TTC549 (cell line): ENCODE measurements at regions not wholly inside any gene's neighbourhood (a gene's known extent, or its start where the extent isn't known, plus 50 kb on each side); places are given as distances from the start of the nearest gene placed in this dataset.

Source experiments
- FAIRE-seq: peaks from 2 replicates; lab custom pipeline; 2012; peaks lifted over from hg19 to GRCh38; lab: Jason Lieb, UNC

DNA sequence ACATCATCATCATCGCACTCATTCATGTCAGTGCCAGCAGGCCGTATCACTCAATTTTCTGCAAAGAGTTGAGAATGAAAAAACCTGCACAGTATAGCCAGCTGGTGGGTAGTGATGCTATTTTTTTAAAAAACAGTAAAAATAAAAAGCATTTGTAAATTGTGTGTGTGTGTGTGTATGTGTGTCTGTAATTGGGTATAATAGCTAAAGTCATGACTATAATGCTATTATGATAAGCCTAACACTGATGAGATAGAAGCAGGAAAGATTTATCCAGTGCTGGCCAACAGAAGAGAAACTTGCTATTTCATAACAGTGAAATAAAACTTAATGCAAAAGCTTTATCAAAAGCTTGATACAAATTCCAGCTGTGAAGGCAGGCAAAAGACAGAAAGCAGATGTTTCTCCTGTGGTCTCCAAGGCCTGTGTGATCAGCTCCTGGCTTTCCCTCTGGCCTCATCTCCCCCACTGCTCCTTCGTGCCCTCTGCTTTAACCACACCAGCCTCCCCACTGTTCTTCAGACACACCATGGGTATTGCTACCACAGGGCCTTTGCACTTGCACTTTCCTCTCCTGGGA, 206.2 kb upstream of the IRX5 start:
- no peak for FAIRE-seq

DNA sequence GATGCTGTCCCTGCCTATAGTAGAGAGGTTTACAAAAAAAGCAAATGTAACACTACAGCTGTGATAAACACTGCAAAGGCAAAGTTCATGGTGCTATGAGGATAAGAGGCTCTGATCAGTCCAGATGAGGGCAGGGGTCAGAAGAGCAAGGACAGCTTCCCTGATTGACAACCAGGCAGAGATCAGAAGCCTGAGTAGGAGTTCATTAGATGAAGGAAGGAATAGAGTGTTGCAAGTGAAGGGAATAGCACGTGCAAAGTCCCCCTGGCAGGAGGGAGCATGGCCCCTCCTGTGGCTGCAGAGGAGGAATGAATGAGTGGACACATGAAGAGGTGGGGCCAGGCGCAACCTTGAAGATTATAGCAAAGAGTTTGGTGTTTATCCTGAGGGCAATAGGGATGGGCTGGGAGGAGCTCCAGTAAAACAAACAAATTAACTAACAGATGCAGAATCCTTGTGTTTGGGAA, 208.4 kb upstream of the IRX5 start:
- FAIRE-seq, result no peak

DNA sequence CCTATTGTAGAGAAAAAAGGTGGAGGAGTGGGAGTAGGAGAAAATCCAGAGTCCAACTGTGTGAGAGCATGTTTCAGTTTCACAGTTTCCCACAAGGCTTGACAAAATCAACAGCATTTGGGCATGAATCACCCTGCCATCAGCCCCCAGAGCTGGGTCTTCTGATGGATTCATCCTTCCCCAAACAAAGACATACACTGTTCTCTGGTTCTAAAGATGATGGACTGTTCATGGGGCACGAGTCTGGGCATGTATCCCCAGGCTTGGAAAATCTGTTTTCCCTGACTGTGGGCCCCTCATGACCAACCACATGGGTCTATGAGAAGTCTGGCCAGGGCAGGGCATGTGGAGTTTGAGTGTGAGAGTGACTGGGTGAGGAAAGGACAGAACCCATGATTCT, 210.4 kb upstream of the IRX5 start:
- no peak for FAIRE-seq

DNA sequence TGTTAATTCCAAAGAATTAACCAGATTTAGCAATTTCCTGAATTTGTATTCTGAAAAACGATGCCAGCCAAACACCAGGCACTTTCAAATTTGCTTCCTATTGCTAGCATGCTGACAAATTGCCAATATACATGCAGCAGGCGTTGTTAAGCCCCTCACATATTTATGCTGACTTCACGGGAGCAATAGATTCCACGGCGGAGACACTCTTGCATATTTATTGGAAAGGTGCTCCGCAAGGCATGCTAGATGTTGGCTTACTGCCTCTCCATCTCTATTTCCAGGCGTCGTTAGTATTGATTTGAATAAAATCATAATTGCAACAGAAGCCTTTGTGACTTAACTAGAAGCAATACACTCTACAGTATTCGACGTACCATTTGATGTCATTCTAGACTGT, 211.0 kb upstream of the IRX5 start:
- no peak for FAIRE-seq

DNA sequence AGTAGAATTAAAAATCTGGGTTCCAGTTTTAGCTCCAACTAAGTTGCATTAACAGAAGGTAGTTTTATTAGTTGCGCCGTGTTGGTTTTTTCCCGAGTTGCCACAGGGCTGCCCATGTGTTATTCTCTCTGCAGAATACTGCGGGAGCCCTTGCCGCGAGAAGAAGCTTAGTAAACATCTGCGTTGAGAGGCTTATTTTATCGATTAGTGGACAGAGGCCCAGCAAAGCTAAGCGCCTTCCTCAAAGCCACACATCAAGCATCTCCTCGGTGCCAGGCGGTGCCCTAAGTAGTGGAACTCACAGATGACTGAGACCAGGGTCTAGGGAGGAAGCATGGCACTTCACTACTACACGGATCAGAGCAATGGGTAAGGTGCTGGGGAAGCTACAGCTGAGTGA, 212.3 kb upstream of the IRX5 start:
- no peak for FAIRE-seq

DNA sequence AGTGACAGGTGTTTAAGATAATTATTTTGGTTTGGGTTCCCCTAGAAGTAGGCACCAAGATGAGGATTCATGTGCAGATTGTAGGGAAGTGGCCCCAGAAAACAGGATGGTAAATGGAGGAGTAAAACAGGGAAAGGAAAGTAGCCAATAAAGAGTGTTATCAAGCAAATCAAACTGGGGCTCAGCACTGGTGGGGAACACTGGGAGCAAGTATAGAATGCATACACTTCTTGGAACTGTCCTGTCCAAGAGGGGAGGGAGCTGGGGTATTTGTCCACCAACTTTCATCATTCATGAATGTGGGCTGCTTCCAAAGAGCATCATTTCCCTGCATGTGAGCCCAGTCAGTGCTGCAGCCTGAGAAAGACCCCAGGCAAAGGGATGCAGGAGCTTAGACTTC, 215.7 kb upstream of the IRX5 start:
- FAIRE-seq, result no peak

DNA sequence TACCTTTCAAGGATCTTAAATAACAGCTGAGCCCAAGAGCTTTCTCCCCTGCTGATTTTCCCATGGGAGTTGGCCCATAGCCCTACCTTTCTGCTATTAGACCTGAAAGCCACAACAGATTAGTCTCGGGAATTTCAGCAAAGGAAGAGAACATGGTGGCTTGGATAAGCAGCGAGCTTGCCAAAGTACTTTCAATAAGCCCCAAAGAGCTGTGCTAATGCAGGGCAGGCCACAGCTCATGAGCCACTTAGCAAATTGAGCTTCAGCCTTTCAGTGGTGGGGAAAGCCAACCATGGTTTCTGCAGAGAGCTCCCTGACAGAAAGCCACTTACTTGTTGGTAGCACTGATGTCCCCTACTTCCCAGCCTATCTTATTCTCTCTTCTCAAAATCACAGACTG, 217.8 kb upstream of the IRX5 start:
- no peak for FAIRE-seq

DNA sequence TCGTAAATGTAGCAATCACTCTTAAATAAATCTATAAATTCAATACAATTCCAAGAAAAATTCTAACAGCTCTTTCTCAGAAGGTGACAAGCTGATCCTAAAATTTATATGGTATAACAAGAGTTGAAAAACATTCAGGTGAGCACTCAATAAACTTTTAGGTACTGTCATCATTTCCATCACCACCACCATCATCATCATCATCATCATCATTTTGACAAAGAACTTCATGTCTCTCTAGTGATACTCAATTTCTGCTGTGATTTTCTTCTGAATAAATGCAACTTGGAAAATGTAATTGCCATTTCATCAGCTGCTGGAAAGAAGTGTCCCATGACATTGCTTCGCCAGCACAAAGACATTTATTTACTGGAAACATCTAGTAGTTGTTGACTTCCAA, 222.9 kb upstream of the IRX5 start:
- no peak for FAIRE-seq

DNA sequence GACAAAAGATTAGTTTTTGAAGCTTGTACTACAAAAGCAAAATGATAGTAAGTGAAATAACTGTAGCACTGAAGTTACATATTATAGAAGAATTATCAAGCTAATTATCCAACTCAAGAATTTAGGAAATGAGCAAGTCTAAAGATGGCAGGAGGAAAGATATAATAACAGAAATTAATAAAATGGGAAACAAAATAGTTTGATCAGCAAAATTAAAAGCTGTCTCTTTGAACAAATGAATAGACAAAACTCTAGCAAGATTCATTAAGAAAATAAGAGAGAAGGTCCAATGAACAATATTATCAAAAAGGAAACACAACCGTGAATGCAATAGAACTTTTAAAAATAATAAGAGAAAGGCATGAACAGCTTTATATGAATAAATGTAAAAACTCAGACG, 224.3 kb upstream of the IRX5 start:
- FAIRE-seq, result no peak

DNA sequence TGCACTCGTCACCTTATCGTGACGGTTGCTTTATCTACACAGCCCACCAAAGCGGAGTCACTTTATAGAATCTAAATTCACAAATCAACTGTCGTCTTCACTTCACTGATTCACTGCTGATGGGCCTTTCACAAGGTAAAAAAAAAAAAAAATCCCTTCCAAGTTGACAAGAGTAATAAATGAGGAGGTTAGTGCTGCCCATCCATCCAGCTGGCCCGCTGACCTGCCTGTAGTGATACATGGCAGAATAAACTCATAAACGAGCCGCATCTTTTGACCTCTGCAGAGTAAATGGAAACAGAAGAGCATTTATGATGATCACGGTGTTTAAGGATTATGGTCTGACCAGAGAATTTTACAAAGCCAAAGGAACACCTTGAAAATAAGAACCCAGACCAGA, 227.3 kb upstream of the IRX5 start:
- no peak for FAIRE-seq

DNA sequence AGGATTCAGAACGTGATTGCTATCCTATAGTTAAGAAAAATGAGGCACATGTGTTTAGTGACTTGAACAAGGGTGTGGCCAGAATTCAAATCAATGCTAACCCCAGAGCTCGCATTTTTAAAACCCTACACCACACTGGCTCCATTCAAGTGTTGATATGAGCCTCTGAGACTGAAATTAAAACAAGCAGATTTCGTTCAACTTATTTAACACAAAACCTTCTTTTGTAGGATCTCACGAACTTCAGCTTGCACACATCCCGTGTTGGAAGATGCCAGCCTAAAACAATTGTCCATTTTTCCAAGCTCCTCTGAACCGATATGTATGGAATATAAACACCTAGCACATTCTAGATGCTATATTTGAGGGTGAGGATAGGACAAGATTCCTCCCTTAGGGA, 231.0 kb upstream of the IRX5 start:
- FAIRE-seq, result no peak

DNA sequence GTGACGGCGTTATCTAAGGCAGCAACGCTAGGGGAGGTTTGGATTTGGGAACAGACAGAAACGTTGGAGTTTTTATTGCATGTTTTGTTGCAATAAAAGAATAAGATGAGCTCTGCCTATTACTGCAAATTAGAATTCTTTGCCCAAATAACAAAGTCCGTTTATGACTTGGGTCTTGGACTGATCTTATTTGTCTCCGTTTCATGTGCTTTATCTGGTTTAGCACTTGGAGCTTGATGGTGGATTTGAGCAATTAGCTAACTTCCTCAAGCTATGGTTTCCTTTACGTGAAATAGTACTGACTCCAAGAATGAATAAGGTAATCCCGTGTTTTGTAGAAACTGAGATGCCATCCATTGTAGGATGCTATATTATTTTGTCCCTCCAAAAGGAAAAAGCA, 233.0 kb upstream of the IRX5 start:
- FAIRE-seq, result no peak

DNA sequence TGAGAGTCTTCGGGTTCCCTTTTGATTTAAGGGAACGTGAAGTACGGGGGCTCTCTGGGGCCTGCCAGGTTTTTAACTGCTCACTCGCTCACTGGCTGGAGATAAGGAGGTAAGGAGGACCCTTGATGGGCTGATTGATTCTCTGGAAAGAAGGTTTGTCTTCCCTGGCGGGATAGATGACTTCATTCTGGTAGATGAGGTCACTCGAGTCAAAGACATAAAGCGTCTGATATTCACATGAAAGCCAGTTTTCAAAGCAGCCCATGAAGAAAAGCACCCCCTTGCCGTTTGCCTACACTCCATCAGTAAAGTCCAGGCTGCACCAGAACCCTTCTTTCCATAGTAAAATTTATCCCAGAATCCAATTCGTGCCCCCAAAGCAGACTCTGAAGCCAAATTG, 233.7 kb upstream of the IRX5 start:
- FAIRE-seq, result no peak

DNA sequence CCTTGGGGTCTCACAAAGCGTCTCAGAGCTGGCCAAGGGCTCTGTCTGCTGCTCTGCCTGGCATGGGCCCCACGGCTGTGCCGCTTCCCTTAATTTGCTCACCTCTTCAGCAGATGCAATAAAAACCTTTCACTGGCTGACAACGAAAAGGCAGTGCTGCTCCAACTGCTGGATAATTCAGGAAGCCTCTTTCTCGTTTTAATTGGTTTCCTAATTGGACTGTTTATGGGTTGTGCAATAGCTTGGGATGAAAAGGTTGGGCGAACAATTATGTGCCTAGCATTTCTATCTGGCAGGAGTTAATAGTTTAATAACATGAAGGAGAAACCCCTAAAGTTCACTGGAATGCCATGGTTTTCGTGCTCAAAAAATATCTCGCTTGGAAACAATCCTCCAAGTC, 234.1 kb upstream of the IRX5 start:
- no peak for FAIRE-seq

DNA sequence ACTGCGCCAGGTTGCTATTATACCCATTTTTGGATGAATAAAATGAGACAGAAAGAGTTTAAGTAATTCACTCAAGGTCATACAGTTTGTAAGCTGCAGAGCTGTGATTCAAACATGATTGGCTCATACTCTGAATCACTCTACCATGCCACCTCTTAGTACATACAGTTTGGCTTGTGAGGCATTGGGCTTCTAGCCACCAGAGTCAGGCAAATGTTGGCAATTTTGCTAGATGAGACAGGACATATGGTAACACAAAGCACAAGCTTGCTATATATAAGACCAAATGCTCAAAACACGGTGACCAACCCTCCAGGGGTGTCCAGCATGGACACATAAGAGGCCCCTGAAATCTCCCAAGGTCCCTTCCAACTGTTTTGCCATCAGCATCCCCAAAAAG, 236.0 kb upstream of the IRX5 start:
- FAIRE-seq, result no peak

DNA sequence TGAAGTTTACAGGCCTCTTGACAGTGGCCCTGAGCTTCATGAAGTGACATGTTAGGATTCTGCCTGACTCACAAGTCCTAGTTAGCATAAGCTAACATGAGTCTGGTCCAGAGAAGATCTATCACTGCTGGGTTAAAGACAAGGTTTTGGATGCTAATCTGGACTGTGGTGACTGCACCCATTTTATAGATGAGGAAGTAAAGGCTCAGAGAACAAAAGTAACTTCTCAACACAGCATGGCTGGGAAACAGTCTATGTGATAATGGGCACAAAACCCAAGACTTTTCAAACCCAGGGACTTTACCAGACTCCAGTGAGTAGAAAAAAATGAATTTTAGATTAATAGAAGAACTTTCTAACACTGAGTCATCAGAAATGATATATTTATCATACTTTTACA, 236.8 kb upstream of the IRX5 start:
- FAIRE-seq, result no peak

DNA sequence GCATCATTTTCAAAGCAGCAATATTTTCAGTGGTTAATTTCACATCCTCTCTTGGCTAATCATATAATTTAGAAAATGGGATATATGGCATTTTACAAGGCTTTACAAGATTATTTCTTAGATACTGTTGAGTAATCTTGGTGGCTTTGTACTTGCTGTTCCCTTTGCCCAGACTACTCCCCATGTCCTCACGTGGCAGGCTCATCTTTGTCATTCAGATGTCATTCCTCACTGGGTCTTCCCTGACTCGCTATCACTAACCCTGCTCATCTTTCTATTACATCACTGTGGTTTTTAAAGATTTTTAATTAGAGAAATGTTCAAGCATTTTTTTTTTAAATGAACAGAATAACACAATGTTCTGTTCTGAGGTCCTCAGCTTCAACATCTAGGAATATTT, 240.0 kb upstream of the IRX5 start:
- no peak for FAIRE-seq

DNA sequence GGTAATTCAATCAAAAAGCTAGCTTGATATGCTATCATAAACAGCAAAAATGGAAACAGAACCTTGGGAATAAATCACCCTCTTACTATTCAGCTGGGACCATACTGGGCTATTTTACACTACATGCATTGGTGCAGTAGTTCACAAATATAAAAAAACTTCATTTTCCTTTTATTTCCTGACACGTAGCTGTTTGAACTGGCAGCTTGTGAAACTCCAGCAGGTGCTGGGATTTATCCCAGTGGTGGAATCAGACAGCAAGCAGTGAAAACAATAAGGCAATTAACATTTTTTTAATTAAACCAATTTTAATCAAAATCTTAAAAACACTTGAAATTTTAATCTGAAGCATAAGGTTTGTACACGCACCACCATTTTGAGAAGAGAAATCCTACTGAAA, 240.4 kb upstream of the IRX5 start:
- no peak for FAIRE-seq

DNA sequence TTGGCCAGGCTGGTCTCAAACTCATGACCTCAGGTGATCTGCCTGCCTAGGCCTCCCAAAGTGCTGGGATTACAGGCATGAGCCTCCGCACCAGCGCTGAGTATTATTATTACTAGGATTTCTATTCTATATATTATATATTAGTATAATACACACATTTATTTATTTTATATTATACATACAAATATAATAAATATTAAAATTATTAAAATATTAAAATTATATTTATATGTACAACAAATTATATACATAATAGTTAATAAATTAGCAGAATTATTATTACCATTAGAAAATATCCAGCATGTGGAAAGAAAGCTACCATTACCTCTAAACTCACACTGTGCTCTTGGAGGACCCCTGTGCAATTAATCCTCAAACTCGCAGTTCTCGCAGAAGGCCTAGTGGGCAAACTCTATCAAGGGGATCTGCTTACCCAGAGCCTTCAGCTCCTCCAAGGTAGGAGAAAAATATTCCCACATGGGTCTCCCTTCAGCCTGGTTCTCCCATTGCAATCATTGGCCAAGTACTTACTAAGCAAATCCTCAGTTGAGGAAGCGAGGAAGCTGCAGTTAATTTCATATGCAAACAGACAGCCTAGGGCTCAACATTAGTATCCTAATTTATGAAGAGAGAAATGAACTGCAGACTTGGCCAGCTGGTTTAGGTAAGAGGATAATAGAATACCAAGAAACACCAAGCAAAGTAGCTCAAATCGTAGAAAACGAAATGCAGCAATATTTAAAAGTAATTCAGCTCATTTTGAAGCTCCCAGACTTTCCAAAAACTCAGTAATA, 241.4 kb upstream of the IRX5 start:
- no peak for FAIRE-seq

DNA sequence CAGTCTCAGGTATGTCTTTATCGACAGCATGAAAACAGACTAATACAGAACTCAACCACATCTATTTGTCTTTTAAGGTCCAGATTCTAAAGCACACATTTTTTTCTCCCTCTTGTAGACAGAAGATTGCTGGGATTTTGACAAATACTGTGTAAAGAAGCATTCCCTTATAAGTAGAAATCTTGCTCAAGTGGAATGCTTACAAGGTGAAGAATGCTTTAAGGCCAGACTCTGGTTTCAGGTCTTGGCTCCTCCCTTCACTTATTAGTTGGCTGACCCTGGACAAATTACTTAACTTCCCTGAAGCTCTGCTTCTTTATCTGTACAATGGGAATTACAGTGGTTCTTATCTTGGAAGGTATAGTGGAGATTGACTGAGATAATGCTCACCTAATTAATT, 242.3 kb upstream of the IRX5 start:
- FAIRE-seq, result no peak

DNA sequence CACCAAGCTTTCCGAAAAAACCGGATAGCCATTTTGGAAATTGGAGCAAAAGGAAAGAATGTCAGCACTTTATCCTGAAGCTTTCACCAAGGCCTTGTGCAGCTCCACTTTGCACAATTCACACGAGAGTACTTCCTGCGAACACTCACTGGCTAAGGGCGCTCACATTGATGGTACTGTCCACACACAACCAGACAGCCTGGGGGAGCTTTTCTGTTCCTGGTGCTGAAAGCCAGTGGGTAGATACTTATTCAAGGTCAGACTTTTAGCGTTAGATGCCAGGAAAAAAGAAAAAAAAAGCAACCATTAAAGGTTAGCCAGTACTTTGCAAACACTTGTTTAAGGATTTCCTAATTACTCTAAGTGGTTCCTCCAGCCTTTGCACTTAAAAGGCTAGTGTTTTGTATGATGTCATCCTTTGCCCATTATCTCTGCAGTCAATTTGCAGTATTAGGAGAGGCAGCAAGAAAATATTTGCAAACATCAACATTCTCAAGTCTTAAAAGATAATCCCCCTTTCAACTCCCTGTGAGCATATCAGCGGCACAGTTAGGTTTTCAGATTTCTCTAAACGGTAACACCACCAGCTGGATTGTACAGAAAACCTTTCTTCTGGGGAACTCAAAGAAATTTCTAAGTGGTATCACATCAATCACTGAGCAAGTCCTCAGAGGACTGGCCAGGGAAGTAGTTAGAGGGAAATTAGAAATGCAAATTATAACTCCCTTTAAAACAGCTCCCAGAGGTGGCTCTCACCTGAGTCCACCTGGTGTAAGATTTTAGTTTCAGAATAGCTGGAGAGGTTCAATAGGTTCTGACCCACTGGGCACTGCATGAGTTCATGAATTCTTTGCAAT, 243.4 kb upstream of the IRX5 start:
- FAIRE-seq, result no peak

DNA sequence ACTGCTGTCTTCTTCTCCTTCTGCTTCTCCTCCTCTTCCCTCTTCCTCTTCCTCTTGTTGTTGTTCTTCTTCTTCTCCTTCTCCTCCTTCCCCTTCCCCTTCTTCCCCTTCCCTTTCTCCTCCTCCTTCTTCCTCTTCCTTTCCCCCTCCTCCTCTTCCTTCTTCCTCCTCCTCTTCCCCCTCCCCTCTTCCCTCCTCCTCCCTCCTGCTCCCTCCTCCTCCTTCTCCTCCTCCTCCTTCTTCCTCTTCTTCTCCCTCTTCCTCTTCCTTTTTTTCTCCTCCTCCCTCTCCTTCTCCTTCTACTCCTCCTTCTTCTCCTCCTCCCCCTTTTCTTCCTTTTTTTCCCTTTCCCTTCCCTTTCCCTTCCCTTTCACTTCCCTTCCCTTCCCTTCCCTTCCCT, 245.0 kb upstream of the IRX5 start:
- no peak for FAIRE-seq

DNA sequence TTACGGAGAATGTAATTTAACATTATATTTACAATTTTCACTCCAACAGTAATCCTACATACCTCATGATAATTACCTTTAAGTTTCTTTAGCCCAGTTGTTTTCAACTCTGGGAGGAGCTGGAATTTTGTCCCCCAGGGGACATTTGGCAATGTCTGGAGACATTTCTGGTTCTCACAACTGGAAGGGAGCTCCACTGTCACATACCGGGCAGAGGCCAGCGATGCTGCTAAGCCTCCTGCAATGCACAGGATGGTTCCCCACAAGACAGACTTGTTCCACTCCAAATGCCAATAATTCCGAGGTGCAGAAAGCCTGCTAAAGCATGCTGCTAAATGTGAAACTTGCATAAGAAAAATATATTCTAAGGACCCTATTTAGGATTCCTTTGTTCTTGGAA, 251.1 kb upstream of the IRX5 start:
- no peak for FAIRE-seq
